Duodenal mucosa (tissue), 2 donors: ENCODE measurements at regions not wholly inside any gene's neighbourhood (a gene's known extent, or its start where the extent isn't known, plus 50 kb on each side); places are given as distances from the start of the nearest gene placed in this dataset.

Experiments
- H3K27ac ChIP-seq: one replicate; pipeline ENCODE4 v1.7.0; 2013; ENCODE audit warnings: low read depth, low read length
- H3K27me3 ChIP-seq, 2 donors: one replicate each; pipeline ENCODE4 v1.7.0; 2013; ENCODE audit warnings: low read length in 2 of 2, control low read depth in 1 of 2; ENCODE audit not compliant: insufficient read depth in 2 of 2, control insufficient read depth in 1 of 2
- H3K36me3 ChIP-seq, 2 donors: one replicate each; pipeline ENCODE4 v1.7.0; 2013; ENCODE audit warnings: low read length in 2 of 2, control low read depth in 1 of 2; ENCODE audit not compliant: insufficient read depth in 2 of 2, control insufficient read depth in 1 of 2
- H3K4me1 ChIP-seq, 2 donors: one replicate each; pipeline ENCODE4 v1.7.0; 2013; ENCODE audit warnings: low read length in 2 of 2, control low read depth in 1 of 2; ENCODE audit not compliant: insufficient read depth in 2 of 2, control insufficient read depth in 1 of 2
- H3K4me3 ChIP-seq, 2 donors: one replicate each; pipeline ENCODE4 v1.7.0; 2013; ENCODE audit warnings: low read length in 2 of 2, low read depth in 1 of 2
- H3K9ac ChIP-seq, 2 donors: one replicate each; pipeline ENCODE4 v1.7.0; 2013; ENCODE audit warnings: low read length in 2 of 2, low read depth in 1 of 2
- H3K9me3 ChIP-seq, 2 donors: one replicate each; pipeline ENCODE4 v1.7.0; 2013; ENCODE audit warnings: low read length in 2 of 2, control low read depth in 1 of 2; ENCODE audit not compliant: control insufficient read depth in 1 of 2

DNA sequence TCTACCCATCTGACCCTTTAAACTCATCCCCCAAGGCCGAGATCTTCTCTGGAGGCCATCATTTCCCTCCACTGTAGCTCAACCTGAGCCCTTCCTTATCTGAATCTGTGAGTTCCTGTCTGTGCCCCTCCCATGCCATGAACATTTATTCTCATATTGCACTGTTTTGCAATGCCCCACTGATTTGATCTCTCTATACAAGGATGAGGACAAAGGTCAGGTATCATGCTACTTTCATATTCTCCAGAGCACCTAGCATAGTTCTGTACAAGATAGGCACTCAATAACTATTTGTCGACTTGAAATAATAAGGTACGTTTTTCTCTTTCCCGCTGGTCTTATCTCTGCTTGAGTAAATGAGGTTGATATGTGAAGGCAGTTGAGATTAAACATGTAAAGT lies 135.5 kb downstream of the KLF5 start:
- H3K36me3 ChIP-seq = no peaks in the 10 kb centered on the region
- H3K9ac ChIP-seq = no peak overlapping the region
- H3K4me1 ChIP-seq = peaks cover 16 to 32% of the 10 kb centered on the region in 2 donors
- H3K4me3 ChIP-seq = peak overlapping the region in 1 of 2 donors; percentile 23
- H3K27ac ChIP-seq = no peak overlapping the region
- H3K9me3 ChIP-seq = no peaks in the 10 kb centered on the region
- H3K27me3 ChIP-seq = no peaks in the 10 kb centered on the region

DNA sequence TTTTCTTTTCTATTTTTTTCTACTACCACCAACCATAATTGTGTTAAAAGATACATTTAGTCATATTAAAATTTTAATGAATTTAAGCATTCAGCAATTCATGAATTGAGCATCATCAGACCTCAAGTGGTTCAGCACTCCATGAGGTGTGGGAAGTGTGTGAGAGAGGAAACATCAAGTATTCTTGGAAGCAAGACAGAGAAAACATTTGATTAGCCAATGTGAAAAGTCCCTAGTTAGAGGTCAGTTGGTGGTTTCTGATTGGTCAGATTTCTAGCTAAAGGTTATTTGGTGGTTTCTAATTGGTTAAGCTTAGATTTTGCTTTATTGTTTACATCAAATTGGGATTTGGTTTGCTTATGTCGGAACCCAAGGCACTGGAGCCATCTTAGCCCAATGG lies 134.7 kb downstream of the KLF5 start:
- no peak overlapping the region for H3K27ac ChIP-seq
- H3K9me3 ChIP-seq = no peaks in the 10 kb centered on the region
- no peak overlapping the region for H3K9ac ChIP-seq
- no peak overlapping the region for H3K4me3 ChIP-seq
- H3K36me3 ChIP-seq = no peaks in the 10 kb centered on the region
- no peaks in the 10 kb centered on the region for H3K27me3 ChIP-seq
- peaks cover 16 to 26% of the 10 kb centered on the region in 2 donors for H3K4me1 ChIP-seq

DNA sequence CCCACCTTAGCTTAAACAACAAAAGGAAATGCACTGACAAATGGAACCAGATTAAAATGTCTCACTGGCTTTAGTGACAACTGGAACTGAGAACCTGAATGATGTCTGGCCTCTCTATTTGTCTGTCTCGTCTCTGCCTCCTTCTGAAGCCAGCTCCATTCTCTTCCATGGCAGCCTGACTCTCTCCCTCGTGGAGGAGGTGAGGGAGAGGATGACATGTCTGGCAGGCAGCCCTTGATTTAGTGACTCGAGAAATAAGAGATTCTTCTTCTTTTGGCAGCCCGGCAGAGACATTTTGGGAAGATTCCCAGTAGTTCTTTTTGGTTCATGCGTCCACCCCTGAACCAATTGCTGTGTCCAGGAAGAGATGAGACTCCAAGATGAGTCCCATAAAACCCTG lies 131.7 kb downstream of the KLF5 start:
- Histone ChIP-seq H3K27me3 (no peaks in the 10 kb centered on the region), H3K4me1 (peaks cover 16 to 25% of the 10 kb centered on the region in 2 donors), H3K36me3 (no peaks in the 10 kb centered on the region), H3K9ac (no peak overlapping the region), H3K27ac (no peak overlapping the region), H3K9me3 (no peaks in the 10 kb centered on the region), H3K4me3 (peak overlapping the region in 1 of 2 donors; percentile 38)

DNA sequence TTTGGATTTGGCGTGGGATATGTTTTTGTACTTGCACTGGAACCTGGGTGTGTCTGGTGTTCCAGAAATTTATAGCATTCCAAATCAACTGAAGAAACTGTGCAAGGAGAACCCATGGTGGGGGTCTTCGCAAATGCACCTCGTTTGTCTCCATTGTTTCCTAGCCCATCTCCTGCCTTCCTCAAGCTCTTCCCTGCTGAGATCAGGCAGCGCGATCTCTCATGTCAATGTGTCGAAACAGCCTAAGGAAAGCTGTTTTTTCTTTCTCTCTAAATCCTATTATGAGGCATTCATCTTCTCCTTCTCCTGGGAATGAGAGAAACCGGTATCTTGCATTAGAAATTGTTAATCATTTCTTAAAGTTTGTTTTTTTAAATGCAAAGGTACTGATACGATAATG lies 131.0 kb downstream of the KLF5 start:
- Histone ChIP-seq H3K27me3 (no peaks in the 10 kb centered on the region), H3K9me3 (no peaks in the 10 kb centered on the region), H3K4me1 (peaks cover 16 to 25% of the 10 kb centered on the region in 2 donors), H3K9ac (no peak overlapping the region), H3K36me3 (no peaks in the 10 kb centered on the region), H3K4me3 (no peak overlapping the region), H3K27ac (no peak overlapping the region)

DNA sequence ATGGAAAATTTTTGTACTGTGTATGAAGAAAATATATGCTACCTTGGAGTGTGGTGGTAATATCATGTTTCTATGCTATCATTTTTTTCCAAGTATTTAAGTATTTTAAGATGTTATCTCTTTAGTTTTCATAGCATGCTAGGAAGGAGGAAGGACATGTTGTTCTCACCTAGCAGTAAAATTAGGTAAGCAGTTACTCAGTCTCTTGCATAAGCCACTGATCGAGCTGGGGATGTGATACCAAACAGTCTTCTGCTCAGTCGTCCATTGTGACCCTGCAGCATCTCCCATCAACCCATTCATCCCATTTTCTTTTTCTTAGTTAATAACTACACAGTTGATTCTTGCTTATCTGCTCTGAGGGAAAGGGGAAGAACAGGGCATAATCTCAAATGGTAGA lies 130.6 kb downstream of the KLF5 start:
- no peak overlapping the region for H3K27ac ChIP-seq
- no peak overlapping the region for H3K4me3 ChIP-seq
- no peaks in the 10 kb centered on the region for H3K9me3 ChIP-seq
- peaks cover 16 to 23% of the 10 kb centered on the region in 2 donors for H3K4me1 ChIP-seq
- no peak overlapping the region for H3K9ac ChIP-seq
- no peaks in the 10 kb centered on the region for H3K27me3 ChIP-seq
- no peaks in the 10 kb centered on the region for H3K36me3 ChIP-seq

DNA sequence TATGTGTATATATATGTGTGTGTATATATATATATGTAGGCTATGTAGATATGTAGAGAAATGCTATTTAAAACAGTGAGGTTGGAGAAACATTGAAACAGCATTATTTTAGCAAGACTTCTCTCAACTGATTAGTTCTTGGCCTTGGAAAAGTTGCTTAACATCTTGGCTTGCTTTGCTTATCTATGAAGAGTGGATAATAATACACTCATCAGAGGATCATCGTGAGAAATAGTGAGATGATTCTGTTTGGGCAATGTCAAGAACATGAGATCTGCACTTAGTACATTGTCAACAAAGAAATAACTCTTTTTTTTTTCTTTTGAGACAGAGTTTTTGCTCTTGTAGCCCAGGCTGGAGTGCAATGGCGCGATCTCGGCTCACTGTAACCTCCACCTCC lies 128.3 kb downstream of the KLF5 start:
- peaks cover 9 to 14% of the 10 kb centered on the region in 2 donors for H3K4me1 ChIP-seq
- no peak overlapping the region for H3K9ac ChIP-seq
- no peaks in the 10 kb centered on the region for H3K27me3 ChIP-seq
- H3K27ac ChIP-seq = no peak overlapping the region
- no peaks in the 10 kb centered on the region for H3K36me3 ChIP-seq
- H3K4me3 ChIP-seq = no peak overlapping the region
- no peaks in the 10 kb centered on the region for H3K9me3 ChIP-seq

DNA sequence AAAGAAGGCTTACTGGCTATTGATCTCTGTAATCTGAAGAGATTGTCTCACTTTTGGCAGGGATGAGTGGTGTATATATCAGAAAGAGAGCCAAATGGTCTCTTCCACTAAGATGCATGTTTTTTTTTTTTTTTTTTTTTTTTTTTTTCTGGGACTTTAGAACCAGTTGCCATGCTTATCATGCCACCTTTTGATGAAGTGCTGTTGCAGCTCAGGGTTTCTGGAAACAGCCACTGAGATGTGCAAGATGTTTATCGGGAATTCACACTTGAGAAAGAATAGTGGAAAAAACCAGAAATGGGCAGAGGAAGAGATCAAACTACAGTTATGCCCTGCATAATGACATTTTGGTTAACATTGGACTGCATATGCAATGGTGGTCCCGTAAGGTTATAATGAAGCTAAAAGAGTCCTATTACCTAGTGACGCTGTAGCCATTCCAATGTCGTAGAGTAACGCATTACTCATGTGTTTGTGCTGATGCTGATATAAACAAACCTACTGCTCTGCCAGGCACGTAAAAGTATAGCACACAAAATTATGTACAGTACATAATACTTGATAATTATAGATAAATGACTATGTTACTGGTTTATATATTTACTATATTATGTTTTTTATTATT lies 121.0 kb downstream of the KLF5 start:
- H3K4me3 ChIP-seq = no peak overlapping the region
- no peaks in the 10 kb centered on the region for H3K9me3 ChIP-seq
- H3K27me3 ChIP-seq = no peaks in the 10 kb centered on the region
- no peaks in the 10 kb centered on the region for H3K4me1 ChIP-seq
- no peaks in the 10 kb centered on the region for H3K36me3 ChIP-seq
- no peak overlapping the region for H3K9ac ChIP-seq
- no peak overlapping the region for H3K27ac ChIP-seq

DNA sequence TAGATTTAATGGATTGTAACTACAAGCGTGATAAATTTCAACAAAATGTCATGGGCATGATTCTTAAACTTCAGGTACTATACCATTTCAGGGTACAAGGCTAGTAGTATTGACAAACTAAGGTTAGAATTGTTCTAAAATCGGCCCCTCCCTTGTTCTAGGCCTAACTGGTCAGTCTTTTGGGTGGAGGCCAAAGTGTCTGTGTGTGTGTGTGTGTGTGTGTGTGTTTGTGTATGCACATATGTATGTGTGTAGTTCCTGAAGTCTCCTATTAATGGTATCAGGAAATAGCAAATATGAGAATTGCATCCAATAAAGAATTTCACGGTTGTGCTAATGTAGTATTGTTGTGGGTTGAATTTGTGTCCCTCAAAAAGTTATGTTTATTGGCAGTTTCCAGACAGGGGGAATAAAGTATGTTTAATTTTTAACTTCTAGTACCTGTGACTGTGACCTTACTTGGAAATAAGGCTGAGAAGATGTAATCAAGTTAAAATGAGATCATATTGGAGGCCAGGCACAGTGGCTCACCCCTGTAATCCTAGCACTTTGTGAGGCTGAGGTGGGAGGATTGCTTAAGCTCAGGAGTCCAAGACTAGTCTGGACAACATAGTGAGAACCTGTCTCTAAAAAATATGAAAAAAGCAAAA lies 119.2 kb downstream of the KLF5 start:
- Histone ChIP-seq H3K4me1 (peaks cover 0 to 8% of the 10 kb centered on the region in 2 donors), H3K4me3 (no peak overlapping the region), H3K27ac (no peak overlapping the region), H3K36me3 (no peaks in the 10 kb centered on the region), H3K27me3 (no peaks in the 10 kb centered on the region), H3K9me3 (no peaks in the 10 kb centered on the region), H3K9ac (no peak overlapping the region)

DNA sequence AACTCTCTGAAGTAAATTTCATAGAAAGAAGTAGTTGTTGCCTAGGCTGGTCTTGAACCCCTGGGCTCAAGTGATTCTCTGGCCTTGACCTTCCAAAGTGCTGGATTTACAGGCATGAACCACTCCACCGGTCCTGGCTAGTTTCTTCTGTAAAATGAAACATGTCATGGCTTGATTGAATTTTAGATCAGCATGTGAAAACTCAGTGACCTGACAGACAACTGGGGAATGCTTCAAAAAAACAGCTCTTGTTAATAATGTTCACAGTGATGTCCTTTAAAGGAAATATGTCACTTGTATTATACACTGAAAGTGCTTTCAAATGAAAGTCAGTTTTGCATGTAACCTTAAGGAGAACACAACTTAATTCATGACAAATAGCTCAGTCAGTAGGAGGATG lies 118.2 kb downstream of the KLF5 start:
- no peak overlapping the region for H3K9ac ChIP-seq
- no peaks in the 10 kb centered on the region for H3K9me3 ChIP-seq
- no peaks in the 10 kb centered on the region for H3K36me3 ChIP-seq
- H3K4me1 ChIP-seq = peaks cover 4 to 15% of the 10 kb centered on the region in 2 donors
- no peak overlapping the region for H3K27ac ChIP-seq
- no peaks in the 10 kb centered on the region for H3K27me3 ChIP-seq
- H3K4me3 ChIP-seq = no peak overlapping the region

DNA sequence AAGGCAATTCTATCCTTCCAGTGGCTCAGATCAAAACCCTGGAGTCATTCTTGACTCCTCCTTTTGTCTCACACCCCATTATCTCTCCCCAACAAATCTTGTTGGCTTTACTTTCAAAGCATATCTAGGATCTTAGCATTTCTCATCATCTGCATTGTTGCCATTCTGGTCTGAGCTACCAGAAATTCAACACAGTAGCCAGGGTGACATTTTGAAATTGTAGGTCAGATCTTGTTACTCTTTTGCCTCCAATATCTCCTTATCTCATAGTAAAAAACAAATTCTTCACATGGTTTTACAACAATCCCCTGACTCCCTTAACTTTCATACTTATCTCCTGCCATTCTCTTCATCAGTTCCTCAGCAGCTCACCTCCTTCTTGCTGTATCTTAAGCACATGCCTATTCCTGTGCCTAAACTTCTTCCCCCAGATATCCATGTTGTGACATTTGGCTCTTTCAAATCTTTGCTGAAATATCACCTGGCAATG lies 115.8 kb downstream of the KLF5 start:
- Histone ChIP-seq H3K9me3 (no peaks in the 10 kb centered on the region), H3K4me1 (peaks cover 10 to 35% of the 10 kb centered on the region in 2 donors), H3K27ac (no peak overlapping the region), H3K4me3 (no peak overlapping the region), H3K27me3 (no peaks in the 10 kb centered on the region), H3K36me3 (no peaks in the 10 kb centered on the region), H3K9ac (no peak overlapping the region)
